ENCODE measurements at regions not wholly inside any gene's neighbourhood (a gene's known extent, or its start where the extent isn't known, plus 50 kb on each side); places are given as distances from the start of the nearest gene placed in this dataset.

- TF ChIP-seq ZNF462 (CRISPR knock-in tag; IDR thresholded peaks at IDR 0.05) (no peak), JUNB (IDR thresholded peaks at IDR 0.05; ENCODE audit: unreplicated experiment) (no peak)
Observed at GRCh38 chrX:140190441-140191108, 225.3 kb upstream of the CXorf66 start (continued).

GRCh38 chrX:140180585-140180984, 215.3 kb upstream of the CXorf66 start:
- H3K4me3 ChIP-seq = no peak overlapping the region
- no peaks in the 10 kb centered on the region for H3K36me3 Mint-ChIP-seq (ENCODE audit: low read depth)
- H3K79me2 ChIP-seq (replicated peaks; ENCODE audit: insufficient read depth) = no peaks in the 10 kb centered on the region
- no peaks in the 10 kb centered on the region; the same call in 1 of the 3 replicates for H3K9me3 Mint-ChIP-seq
- no peak overlapping the region for H3K4me2 ChIP-seq
- H3K4me3 Mint-ChIP-seq = no peak overlapping the region
- no peaks in the 10 kb centered on the region for H3K9me2 ChIP-seq (ENCODE audit: insufficient read depth)
- no peaks in the 10 kb centered on the region for H3K36me3 ChIP-seq (ENCODE audit: insufficient read depth)
- no peak overlapping the region for H3K27ac Mint-ChIP-seq
- no peak overlapping the region for H2AFZ ChIP-seq
- no peak overlapping the region for H3K27ac ChIP-seq (ENCODE audit: low read depth)
- DNase-seq (ENCODE audit: low spot score) = no peak
- H3K4me1 ChIP-seq (ENCODE audit: insufficient read depth) = no peaks in the 10 kb centered on the region; the same call in 1 of the 2 replicates
- no peaks in the 10 kb centered on the region for H3F3A ChIP-seq (replicated peaks; ENCODE audit: low read depth)
- no peaks in the 10 kb centered on the region for H4K20me1 ChIP-seq (replicated peaks; ENCODE audit: insufficient read depth)
- H3K27me3 ChIP-seq (ENCODE audit: insufficient read depth) = no peaks in the 10 kb centered on the region
- peaks cover 3% of the 10 kb centered on the region for H3K27me3 Mint-ChIP-seq (ENCODE audit: insufficient read depth, low read depth, poor library complexity)
- peaks cover 18% of the 10 kb centered on the region; the same call in 2 of the 3 replicates for H3K4me1 Mint-ChIP-seq
- no peak for ATAC-seq
- TF ChIP-seq JUNB (IDR thresholded peaks at IDR 0.05; ENCODE audit: unreplicated experiment) = no peak
- TF ChIP-seq ETS1 (IDR thresholded peaks at IDR 0.05) = no peak
- no peak for TF ChIP-seq ZNF331 (CRISPR knock-in tag; IDR thresholded peaks at IDR 0.05; ENCODE audit: low read depth)
- TF ChIP-seq EZH2phosphoT487 (IDR thresholded peaks at IDR 0.05; ENCODE audit: unreplicated experiment) = no peak
- TF ChIP-seq EZH2 (IDR thresholded peaks at IDR 0.05; ENCODE audit: low read depth, unreplicated experiment) = no peak
- no peak for TF ChIP-seq ZNF462 (CRISPR knock-in tag; IDR thresholded peaks at IDR 0.05)
- no peak for TF ChIP-seq POLR2AphosphoS5 (IDR thresholded peaks at IDR 0.05; ENCODE audit: low read depth)
- TF ChIP-seq STAT1 (IDR thresholded peaks at IDR 0.05; ENCODE audit: unreplicated experiment) = no peak

Measured in GM23338 (cell line).